ENCODE measurements at regions not wholly inside any gene's neighbourhood (a gene's known extent, or its start where the extent isn't known, plus 50 kb on each side); places are given as distances from the start of the nearest gene placed in this dataset.

DNA sequence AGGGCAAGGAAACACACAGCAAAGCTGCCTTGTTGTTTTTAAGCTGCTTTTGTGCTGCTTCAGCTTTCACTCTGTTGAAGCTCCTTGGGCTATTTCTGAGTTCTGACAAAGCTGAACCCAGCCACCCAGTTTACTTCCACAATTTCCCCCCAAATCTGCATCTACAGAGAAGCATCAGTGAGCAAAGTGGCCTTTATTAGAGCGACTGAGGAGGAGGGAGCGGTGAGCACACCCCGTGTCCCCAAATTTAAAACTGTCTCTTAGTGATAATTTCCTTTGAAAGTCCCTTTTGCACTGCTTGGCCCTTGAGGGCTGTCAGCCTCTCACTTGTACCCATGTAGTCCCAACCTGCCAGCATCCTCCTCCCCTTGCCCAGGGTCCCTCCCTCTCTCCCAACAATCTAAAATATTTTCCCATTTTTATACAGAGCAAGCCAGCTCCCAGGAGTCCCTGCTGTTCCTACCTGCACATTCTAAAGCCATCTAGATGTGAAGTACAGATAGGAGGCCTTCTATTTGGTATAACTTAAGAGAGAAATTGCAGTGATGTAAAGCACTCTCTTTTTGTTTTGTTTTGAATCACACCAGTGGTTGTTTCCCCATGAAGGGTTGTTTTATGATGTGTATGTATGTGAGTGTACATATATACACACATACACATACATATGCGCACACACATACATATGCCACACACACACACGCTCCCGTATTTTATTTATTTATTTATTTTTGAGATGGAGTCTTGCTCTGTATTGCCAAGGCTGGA, 313.5 kb downstream of the TLE4 start:
- no peak overlapping the region for H3K27ac ChIP-seq
- ATAC-seq = no peak
- no peaks in the 10 kb centered on the region for H3K9me3 ChIP-seq
- H3K36me3 ChIP-seq = no peaks in the 10 kb centered on the region
- H3K4me3 ChIP-seq = no peak overlapping the region
- H3K27me3 ChIP-seq = no peaks in the 10 kb centered on the region
- FAIRE-seq = no peak
- H3K4me1 ChIP-seq = no peaks in the 10 kb centered on the region
- intact Hi-C loops (cut with DNase I) = no loop called here
- no peak for DNase-seq
- 81 to 89% methylated on average over 6 of the region's 6 CpGs for WGBS, 2 donors
- TF ChIP-seq, protein P1, sequence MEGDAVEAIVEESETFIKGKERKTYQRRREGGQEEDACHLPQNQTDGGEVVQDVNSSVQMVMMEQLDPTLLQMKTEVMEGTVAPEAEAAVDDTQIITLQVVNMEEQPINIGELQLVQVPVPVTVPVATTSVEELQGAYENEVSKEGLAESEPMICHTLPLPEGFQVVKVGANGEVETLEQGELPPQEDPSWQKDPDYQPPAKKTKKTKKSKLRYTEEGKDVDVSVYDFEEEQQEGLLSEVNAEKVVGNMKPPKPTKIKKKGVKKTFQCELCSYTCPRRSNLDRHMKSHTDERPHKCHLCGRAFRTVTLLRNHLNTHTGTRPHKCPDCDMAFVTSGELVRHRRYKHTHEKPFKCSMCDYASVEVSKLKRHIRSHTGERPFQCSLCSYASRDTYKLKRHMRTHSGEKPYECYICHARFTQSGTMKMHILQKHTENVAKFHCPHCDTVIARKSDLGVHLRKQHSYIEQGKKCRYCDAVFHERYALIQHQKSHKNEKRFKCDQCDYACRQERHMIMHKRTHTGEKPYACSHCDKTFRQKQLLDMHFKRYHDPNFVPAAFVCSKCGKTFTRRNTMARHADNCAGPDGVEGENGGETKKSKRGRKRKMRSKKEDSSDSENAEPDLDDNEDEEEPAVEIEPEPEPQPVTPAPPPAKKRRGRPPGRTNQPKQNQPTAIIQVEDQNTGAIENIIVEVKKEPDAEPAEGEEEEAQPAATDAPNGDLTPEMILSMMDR (IDR thresholded peaks at IDR 0.05) = no peak

DNA sequence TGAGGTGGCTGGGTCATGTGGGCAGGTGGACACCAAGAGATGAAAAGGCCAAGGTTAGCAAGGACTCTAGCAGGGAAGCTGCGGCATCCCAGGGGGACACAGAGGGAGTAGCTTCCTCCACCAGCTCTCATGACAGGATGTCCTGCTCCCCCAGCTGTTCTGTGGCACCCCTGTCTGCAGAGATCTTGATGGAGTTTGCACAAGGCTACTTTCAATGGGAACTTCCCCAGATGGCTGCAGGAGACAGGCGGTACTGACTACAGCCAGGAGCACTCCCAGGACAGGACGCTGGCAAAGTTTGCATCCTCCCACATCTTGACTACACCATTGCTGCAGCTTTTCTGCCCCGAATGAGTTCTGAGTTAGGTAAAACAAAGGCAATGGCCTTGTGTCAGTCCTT, 312.8 kb downstream of the TLE4 start:
- Histone ChIP-seq H3K27me3 (no peaks in the 10 kb centered on the region), H3K4me1 (no peaks in the 10 kb centered on the region), H3K9me3 (no peaks in the 10 kb centered on the region), H3K27ac (no peak overlapping the region), H3K36me3 (no peaks in the 10 kb centered on the region), H3K4me3 (no peak overlapping the region)
- TF ChIP-seq, protein P1 (IDR thresholded peaks at IDR 0.05) = no peak
- ATAC-seq = no peak
- intact Hi-C loops (cut with DNase I) = no loop called here
- no peak for FAIRE-seq
- WGBS, 2 donors = 37 to 40% methylated on average over 4 of the region's 4 CpGs
- no peak for DNase-seq

DNA sequence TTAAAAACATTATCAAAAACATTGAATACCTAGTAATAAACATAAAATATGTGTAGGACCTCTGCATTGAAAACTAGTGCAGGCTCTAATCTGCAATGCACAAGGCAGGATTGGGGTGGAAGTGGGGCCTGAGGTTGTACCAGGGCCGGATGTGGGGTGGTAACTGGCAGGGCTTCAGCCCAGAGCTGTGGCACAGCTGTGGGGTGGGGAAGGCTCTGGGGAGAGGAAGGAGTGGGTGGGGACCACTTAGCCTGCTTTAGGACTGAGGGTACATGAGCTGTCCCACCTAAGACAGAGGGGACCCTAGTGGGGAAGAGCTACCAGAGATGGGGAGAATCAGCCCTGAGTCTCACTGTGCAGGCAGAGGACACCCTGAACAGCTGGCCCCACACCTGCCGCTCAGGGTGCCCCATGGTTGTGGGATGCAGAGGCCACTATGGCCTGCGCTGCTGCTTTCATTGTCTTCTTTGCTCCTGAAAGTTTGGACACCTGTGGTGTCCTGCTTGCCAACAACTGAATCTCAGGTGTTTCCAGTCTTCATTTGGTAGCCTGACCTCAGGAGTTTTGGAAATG, 311.4 kb downstream of the TLE4 start:
- H3K27ac ChIP-seq = no peak overlapping the region
- DNase-seq (no peak), FAIRE-seq (no peak), ATAC-seq (no peak)
- no peaks in the 10 kb centered on the region for H3K36me3 ChIP-seq
- 73 to 75% methylated on average over 3 of the region's 3 CpGs for WGBS, 2 donors
- intact Hi-C loops (cut with DNase I) = no loop called here
- no peak overlapping the region for H3K4me3 ChIP-seq
- no peaks in the 10 kb centered on the region for H3K4me1 ChIP-seq
- TF ChIP-seq, protein P1 (IDR thresholded peaks at IDR 0.05) = no peak
- H3K27me3 ChIP-seq = no peaks in the 10 kb centered on the region
- H3K9me3 ChIP-seq = no peaks in the 10 kb centered on the region

DNA sequence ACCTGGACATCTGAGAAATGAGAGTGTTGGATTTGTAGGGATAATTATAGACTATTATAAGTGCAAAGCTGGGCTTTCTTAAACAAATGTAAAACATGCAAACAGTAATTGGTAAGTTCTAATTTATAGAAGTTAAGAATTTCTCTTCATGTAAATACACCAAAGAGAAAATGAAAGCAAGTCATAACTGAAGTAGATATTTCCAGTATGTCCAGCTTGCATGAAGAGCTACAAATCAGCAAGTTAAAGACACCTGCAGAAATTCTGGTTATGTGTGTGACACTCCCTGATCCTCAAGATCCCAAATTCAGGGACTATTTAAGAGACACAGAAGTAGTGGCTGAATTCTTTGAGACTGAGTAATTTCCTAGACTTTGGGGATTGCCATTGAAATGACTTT, 308.9 kb downstream of the TLE4 start:
- no peak for DNase-seq
- Histone ChIP-seq H3K4me1 (no peaks in the 10 kb centered on the region), H3K27me3 (no peaks in the 10 kb centered on the region), H3K4me3 (no peak overlapping the region), H3K36me3 (no peaks in the 10 kb centered on the region), H3K9me3 (no peaks in the 10 kb centered on the region), H3K27ac (no peak overlapping the region)
- ATAC-seq = no peak
- TF ChIP-seq, protein P1 (IDR thresholded peaks at IDR 0.05) = no peak
- intact Hi-C loops (cut with DNase I) = no loop called here
- FAIRE-seq = no peak

DNA sequence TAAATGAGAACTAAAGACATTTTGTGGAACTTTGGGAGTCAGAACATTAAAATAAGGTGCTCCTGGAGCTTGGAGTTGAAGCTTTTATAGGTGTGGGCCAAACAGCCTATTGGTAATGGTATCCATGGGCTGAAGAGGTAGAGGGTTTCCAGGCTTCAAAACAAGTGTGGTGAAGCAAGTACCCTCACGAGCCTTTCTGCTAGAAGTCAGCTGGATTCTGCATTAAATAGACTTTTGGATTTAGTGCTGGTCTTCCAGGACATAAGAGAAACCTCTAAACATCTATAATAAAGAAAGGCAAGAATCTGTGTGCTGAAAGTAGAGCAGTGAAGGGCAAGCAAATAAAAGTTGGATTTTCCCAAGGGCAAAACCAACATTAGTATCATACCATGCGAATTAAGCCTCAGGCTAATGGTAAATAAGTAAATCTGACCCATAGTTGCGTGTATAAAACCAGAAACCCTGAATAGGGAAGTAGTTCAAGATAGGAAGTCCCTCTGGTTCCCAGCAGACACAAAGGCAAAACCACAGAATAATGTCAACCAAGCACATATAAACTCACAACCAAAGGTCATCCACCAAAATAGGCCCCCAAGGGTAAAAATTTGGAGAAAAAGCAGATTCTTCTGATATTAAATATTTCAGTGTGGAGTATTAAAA, 306.3 kb downstream of the TLE4 start:
- WGBS, 2 donors = 43 to 46% methylated on average over 3 of the region's 3 CpGs
- Histone ChIP-seq H3K27ac (no peak overlapping the region), H3K27me3 (no peaks in the 10 kb centered on the region), H3K36me3 (no peaks in the 10 kb centered on the region), H3K9me3 (no peaks in the 10 kb centered on the region), H3K4me1 (no peaks in the 10 kb centered on the region), H3K4me3 (no peak overlapping the region)
- intact Hi-C loops (cut with DNase I) = no loop called here
- ATAC-seq (peak in 2 of 4 donors; percentile 34 to 57), DNase-seq (no peak), FAIRE-seq (no peak)
- TF ChIP-seq, protein P1 (IDR thresholded peaks at IDR 0.05) = no peak

Measured in pancreas (tissue), 10 donors.